ENCODE measurements at regions not wholly inside any gene's neighbourhood (a gene's known extent, or its start where the extent isn't known, plus 50 kb on each side); places are given as distances from the start of the nearest gene placed in this dataset.

GRCh38 chr3:21892104-21892503, 141.1 kb upstream of the ZNF385D start:
- no peaks in the 10 kb centered on the region for H3K36me3 ChIP-seq (ENCODE audit: control insufficient read depth in 1 of 2, insufficient read depth in 2 of 2, low read length in 2 of 2)
- intact Hi-C loops (cut with micrococcal nuclease): loop anchor here (5.0 kb wide), 1 partner anchor 1665 kb away; no protein-coding TSS in a partner anchor
- DNase-seq (ENCODE audit: low read depth, low spot score): no peak
- CTCF ChIA-PET: no interaction called here
- no peak overlapping the region for H2AFZ ChIP-seq (ENCODE audit: low read depth, low read length, poor library complexity, severe bottlenecking)
- H3K79me2 ChIP-seq (ENCODE audit: insufficient read depth, low read length): no peaks in the 10 kb centered on the region
- no peak for ATAC-seq
- TF ChIP-seq ZBTB33 (IDR thresholded peaks at IDR 0.05; ENCODE audit: extremely low read depth, insufficient replicate concordance, low read length) (no peak), REST (IDR thresholded peaks at IDR 0.05; ENCODE audit: low read depth) (no peak), CTCF (IDR thresholded peaks at IDR 0.05 in 2 of 3, conservative IDR thresholded peaks at IDR 0.05 in 1 of 3; ENCODE audit: borderline replicate concordance in 1 of 3, insufficient read depth in 1 of 3, low read depth in 2 of 3, low read length in 2 of 3) (no peak), ZNF274 (IDR thresholded peaks at IDR 0.05; ENCODE audit: low read depth, low read length) (no peak), CBX3 (IDR thresholded peaks at IDR 0.05; ENCODE audit: low read depth) (no peak), SP1 (IDR thresholded peaks at IDR 0.05; ENCODE audit: low read depth) (no peak), FOSL1 (IDR thresholded peaks at IDR 0.05; ENCODE audit: low read depth) (no peak), SRF (IDR thresholded peaks at IDR 0.05; ENCODE audit: low read depth) (no peak), SIN3A (IDR thresholded peaks at IDR 0.05; ENCODE audit: low read depth) (no peak), EZH2phosphoT487 (IDR thresholded peaks at IDR 0.05; ENCODE audit: borderline replicate concordance) (no peak), POLR2AphosphoS5 (IDR thresholded peaks at IDR 0.05; ENCODE audit: low read depth, low read length) (no peak), ATF3 (IDR thresholded peaks at IDR 0.05) (no peak)
- no peaks in the 10 kb centered on the region for H3K27me3 ChIP-seq (ENCODE audit: insufficient read depth, low read length)
- no peaks in the 10 kb centered on the region for H3K9me2 ChIP-seq (ENCODE audit: insufficient read depth)
- H3K4me1 ChIP-seq (ENCODE audit: control insufficient read depth in 1 of 2, insufficient read depth in 2 of 2, low read length in 2 of 2): no peaks in the 10 kb centered on the region
- no peak overlapping the region for H3K9ac ChIP-seq (ENCODE audit: low read length)
- H3K27ac ChIP-seq (ENCODE audit: low read depth, low read length): no peak overlapping the region
- H3K4me3 ChIP-seq (replicated peaks in 1 of 2; ENCODE audit: low read depth in 1 of 2, low read length in 2 of 2): no peak overlapping the region
- H3K4me2 ChIP-seq (ENCODE audit: low read length): no peak overlapping the region
- H4K20me1 ChIP-seq (ENCODE audit: insufficient read depth): no peaks in the 10 kb centered on the region
- BruUV-seq (replicated peaks): no TSS peak
- RAD21 ChIA-PET (ENCODE audit: low non-redundant PET in 1 of 2, low total read pairs in 2 of 2, uncharacterized antibody in 2 of 2, unreplicated experiment in 2 of 2): no interaction called here
- POLR2A ChIA-PET: no interaction called here
- peaks cover 5 to 19% of the 10 kb centered on the region in 2 experiments; a peak in 2 of 4 replicates for H3K9me3 ChIP-seq (ENCODE audit: control insufficient read depth in 1 of 2, insufficient read depth in 1 of 2, low read depth in 1 of 2, low read length in 2 of 2)
